Gastrocnemius medialis (tissue), 4 donors: ENCODE measurements at regions not wholly inside any gene's neighbourhood (a gene's known extent, or its start where the extent isn't known, plus 50 kb on each side); places are given as distances from the start of the nearest gene placed in this dataset.

Experiments
- POLR2A ChIP-seq, 2 donors: fragments of 450-650 bp; IDR thresholded peaks; one replicate each; pipeline ENCODE4 v1.6.1; 2017; ENCODE audit warnings: antibody characterized with exemption in 2 of 2, mild to moderate bottlenecking in 2 of 2, moderate library complexity in 2 of 2
- TF ChIP-seq, protein P1 (sequence below), 5 experiments: fragments of 450-650 bp in 3 of 5; fragments of 200-600 bp in 2 of 5; sonication (generic) in 2 of 5; IDR thresholded peaks in 4 of 5; conservative IDR thresholded peaks in 1 of 5; 1 replicate in 4 of 5; 2 replicates in 1 of 5; pipeline ENCODE4 v1.5.1; 2016 to 2019; ENCODE audit warnings: antibody characterized with exemption in 5 of 5, mild to moderate bottlenecking in 3 of 5, moderate library complexity in 3 of 5

GRCh38 chr14:101456246-101457175 lies 104.8 kb upstream of the DIO3 start:
- TF ChIP-seq, protein P1, sequence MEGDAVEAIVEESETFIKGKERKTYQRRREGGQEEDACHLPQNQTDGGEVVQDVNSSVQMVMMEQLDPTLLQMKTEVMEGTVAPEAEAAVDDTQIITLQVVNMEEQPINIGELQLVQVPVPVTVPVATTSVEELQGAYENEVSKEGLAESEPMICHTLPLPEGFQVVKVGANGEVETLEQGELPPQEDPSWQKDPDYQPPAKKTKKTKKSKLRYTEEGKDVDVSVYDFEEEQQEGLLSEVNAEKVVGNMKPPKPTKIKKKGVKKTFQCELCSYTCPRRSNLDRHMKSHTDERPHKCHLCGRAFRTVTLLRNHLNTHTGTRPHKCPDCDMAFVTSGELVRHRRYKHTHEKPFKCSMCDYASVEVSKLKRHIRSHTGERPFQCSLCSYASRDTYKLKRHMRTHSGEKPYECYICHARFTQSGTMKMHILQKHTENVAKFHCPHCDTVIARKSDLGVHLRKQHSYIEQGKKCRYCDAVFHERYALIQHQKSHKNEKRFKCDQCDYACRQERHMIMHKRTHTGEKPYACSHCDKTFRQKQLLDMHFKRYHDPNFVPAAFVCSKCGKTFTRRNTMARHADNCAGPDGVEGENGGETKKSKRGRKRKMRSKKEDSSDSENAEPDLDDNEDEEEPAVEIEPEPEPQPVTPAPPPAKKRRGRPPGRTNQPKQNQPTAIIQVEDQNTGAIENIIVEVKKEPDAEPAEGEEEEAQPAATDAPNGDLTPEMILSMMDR (IDR thresholded peaks at IDR 0.05 in 4 of 5, conservative IDR thresholded peaks at IDR 0.05 in 1 of 5) = no peak
- TF ChIP-seq POLR2A (IDR thresholded peaks at IDR 0.05) = no peak
